Right lobe of liver (tissue), 4 donors: ENCODE measurements at regions not wholly inside any gene's neighbourhood (a gene's known extent, or its start where the extent isn't known, plus 50 kb on each side); places are given as distances from the start of the nearest gene placed in this dataset.

Experiments
- CTCF ChIP-seq, 4 donors: fragments of 200-600 bp in 3 of 4; fragments of 450-650 bp in 1 of 4; IDR thresholded peaks; one replicate each; pipeline versions ENCODE4 v1.5.1 to v1.8.0; 2016 to 2022; ENCODE audit warnings: antibody characterized with exemption in 4 of 4, mild to moderate bottlenecking in 2 of 4
- POLR2A ChIP-seq: fragments of 450-650 bp; IDR thresholded peaks from one replicate; pipeline ENCODE4 v1.6.1; 2017; ENCODE audit warnings: antibody characterized with exemption, mild to moderate bottlenecking
- donor health status: DM: no; HTN: no; CAD: no.
- donor health status: DM: no; HTN: no; CAD: no.
- donor health status: DM: no; HTN: yes; CAD: no.

DNA sequence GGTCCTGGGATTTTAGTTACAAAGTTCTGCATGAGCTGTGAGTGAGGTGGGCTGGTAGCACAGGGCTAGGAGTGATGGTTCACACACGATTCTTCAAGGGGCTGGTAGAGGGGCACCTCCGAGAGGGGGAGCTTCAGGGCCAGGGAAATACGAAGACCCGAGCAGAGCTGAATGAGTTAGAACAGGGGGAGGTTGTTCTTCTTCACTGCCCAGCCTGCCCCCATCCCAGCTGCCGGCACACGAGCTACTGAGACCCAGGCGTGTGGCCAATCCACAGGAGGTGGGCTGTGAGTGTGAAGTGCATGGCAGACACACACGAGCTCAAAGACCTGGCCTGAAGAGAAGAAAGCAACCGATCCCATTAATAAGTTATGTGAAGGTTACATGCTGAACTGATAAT is 256.2 kb upstream of the ZNF32 start:
- TF ChIP-seq CTCF (IDR thresholded peaks at IDR 0.05), result no peak
- TF ChIP-seq POLR2A, result no peak
